ENCODE measurements at regions not wholly inside any gene's neighbourhood (a gene's known extent, or its start where the extent isn't known, plus 50 kb on each side); places are given as distances from the start of the nearest gene placed in this dataset.
A peak's percentile ranks its signal among the peaks of the same experiment; 100 is the strongest.

DNA sequence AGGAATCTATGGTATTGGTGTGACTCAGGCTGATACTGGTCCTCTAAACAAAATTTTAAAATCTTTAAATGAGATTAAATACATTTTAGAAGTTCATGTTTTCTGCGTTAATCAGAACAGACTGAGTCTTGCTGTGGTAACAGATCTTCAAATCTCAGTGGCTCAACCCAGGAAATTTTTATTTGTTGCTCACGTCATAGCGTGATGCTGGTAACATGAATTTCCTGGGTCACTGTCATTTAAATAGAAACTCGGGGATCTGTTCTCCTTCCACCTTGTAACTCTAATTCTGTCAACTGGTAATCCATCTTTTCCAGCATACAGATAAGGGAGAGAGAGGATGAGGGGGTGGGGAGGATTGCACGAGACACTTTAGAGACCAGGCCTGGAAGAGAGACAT, 90.0 kb downstream of the CDC42EP3 start:
- no peak for DNase-seq (ENCODE audit: low read depth)
- H3K4me3 ChIP-seq (ENCODE audit: low read depth, low read length), result no peak overlapping the region
- no peak for TF ChIP-seq CTCF (IDR thresholded peaks at IDR 0.05; ENCODE audit: insufficient read depth, low read length)

GRCh38 chr2:37582481-37583220, 88.8 kb downstream of the CDC42EP3 start:
- DNase-seq (ENCODE audit: low read depth), result peak; percentile 42
- no peak overlapping the region for H3K4me3 ChIP-seq (ENCODE audit: low read depth, low read length)
- TF ChIP-seq CTCF (IDR thresholded peaks at IDR 0.05; ENCODE audit: insufficient read depth, low read length), result no peak

DNA sequence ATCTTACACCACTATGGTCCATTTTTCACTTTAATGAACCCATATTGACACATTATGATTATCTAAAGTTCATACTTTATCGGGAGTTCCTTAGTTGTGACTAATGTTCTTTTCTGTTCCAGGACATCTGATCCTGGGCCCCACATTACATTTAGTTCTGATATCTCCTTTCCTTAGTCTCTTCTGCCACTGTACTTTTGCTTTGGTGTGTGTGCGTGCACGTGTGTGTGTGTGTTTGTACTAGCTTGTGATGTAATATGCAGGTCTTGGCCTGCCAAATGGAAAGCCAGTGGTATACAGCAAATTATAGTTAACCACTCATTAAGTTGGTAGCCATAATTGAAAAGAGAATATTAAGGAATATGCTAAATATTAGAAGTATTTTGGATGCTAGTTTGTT, 88.0 kb downstream of the CDC42EP3 start:
- no peak overlapping the region for H3K4me3 ChIP-seq (ENCODE audit: low read depth, low read length)
- no peak for DNase-seq (ENCODE audit: low read depth)
- no peak for TF ChIP-seq CTCF (IDR thresholded peaks at IDR 0.05; ENCODE audit: insufficient read depth, low read length)

DNA sequence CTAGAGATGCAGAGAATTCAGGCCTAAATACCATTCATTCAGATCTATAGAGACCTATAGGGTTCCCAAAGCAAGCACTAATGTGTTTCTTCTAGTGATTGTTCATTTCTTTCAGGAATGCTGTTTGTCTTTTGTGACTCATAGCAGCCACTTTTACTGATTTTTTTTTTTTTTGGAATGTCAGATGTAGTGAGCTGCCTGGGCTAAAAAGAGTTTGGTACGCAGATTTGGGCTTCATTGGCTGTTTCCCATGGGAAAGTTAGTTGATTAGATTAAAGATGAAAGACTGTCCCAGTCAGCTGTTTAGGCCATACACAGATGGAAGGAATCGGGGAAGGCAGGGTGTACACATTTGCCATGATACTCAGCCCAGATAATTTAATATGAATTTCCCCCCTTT, 87.6 kb downstream of the CDC42EP3 start:
- TF ChIP-seq CTCF (IDR thresholded peaks at IDR 0.05; ENCODE audit: insufficient read depth, low read length), result no peak
- no peak overlapping the region for H3K4me3 ChIP-seq (ENCODE audit: low read depth, low read length)
- peak; percentile 71 for DNase-seq (ENCODE audit: low read depth)

DNA sequence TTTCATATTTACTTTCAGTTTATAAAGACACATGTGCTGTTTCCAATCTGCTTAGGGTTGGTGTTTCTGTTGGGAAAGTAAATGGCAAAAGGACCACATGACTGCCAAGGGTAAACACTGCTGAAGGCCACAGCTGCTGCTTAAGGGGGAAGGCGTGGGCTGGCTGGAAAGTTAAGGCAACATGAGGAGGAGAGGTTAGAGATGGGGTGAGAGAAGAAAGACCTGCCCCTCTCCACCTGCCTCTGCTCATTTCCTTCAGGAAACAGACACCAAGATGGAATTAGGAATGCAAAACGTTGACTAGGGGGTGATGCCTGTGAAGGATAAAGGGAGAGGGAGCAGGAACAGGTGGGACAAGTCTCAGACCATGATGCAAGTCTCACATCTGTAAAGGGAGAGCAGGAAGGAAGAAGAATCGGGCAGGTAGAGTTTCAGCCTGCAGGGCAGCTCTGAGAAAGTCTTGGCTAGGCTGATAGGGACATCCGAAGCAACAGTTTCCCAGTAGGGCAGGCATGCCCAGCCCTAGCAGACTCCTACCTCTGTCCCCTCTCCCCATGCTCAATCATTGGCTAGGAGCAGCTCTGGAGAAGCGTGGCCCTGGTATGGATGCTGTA, 86.0 kb downstream of the CDC42EP3 start:
- no peak overlapping the region for H3K4me3 ChIP-seq (ENCODE audit: low read depth, low read length)
- TF ChIP-seq CTCF (IDR thresholded peaks at IDR 0.05; ENCODE audit: insufficient read depth, low read length), result no peak

GRCh38 chr2:37585982-37586621, 85.3 kb downstream of the CDC42EP3 start:
- no peak overlapping the region for H3K4me3 ChIP-seq (ENCODE audit: low read depth, low read length)
- no peak for TF ChIP-seq CTCF (IDR thresholded peaks at IDR 0.05; ENCODE audit: insufficient read depth, low read length)
- DNase-seq (ENCODE audit: low read depth), result peak; percentile 95

More for the DNA sequence above, 86.0 kb downstream of the CDC42EP3 start:
- DNase-seq (ENCODE audit: low read depth), result no peak
